HEK293 (cell line): ENCODE measurements at regions not wholly inside any gene's neighbourhood (a gene's known extent, or its start where the extent isn't known, plus 50 kb on each side); places are given as distances from the start of the nearest gene placed in this dataset.
"Not testable (repeated sequence)": the region's sequence is repeated elsewhere in the genome, so short reads cannot be mapped to it uniquely, and the experiment has no call there.

Source experiments
- CTCF ChIA-PET: fragments of 350-600 bp; formaldehyde crosslinking; extraction: SDS; loops from one replicate; lab custom pipeline; 2021; ENCODE audit warnings: antibody characterized with exemption; lab: Yijun Ruan, JAX
- POLR2A ChIA-PET: fragments of 300-600 bp; formaldehyde crosslinking; extraction: SDS; loops from one replicate; lab custom pipeline; 2020; ENCODE audit warnings: antibody characterized with exemption, inconsistent platforms; lab: Yijun Ruan, JAX
- H3K27ac ChIP-seq: fragments of 200-500 bp; sonication (Bioruptor generic); 2 replicates; pipeline ENCODE4 v1.5.1; 2014; ENCODE audit warnings: low read depth, low read length, control low read depth, inconsistent platforms; ENCODE audit errors: extremely low read depth
- H3K36me3 ChIP-seq, 2 experiments: fragments of 200-500 bp in 1 of 2; sonication (Bioruptor generic) in 1 of 2; 1 replicate in 1 of 2; 2 replicates in 1 of 2; pipeline ENCODE4 v1.5.1; 2014 to 2017; ENCODE audit warnings: inconsistent platforms in 2 of 2, low read length in 2 of 2; ENCODE audit not compliant: control insufficient read depth in 2 of 2, insufficient read depth in 1 of 2
- H3K4me1 ChIP-seq: fragments of 200-500 bp; sonication (Bioruptor generic); 2 replicates; pipeline ENCODE4 v1.5.1; 2014; ENCODE audit warnings: mild to moderate bottlenecking, low read length, inconsistent platforms; ENCODE audit not compliant: control insufficient read depth, insufficient read depth
- H3K4me3 ChIP-seq: 2 replicates; pipeline ENCODE4 v1.5.1; 2011; ENCODE audit warnings: low read depth, mild to moderate bottlenecking, control low read depth, low read length, moderate library complexity
- H3K9me3 ChIP-seq: fragments of 200-500 bp; sonication (Bioruptor generic); 2 replicates; pipeline ENCODE4 v1.5.1; 2014; ENCODE audit warnings: low read depth, low read length, inconsistent platforms; ENCODE audit not compliant: control insufficient read depth, insufficient read depth
- EGR2 ChIP-seq: fragments of 450-650 bp; formaldehyde crosslinking; IDR thresholded peaks from 2 replicates; pipeline ENCODE4 v1.5.1; 2016; ENCODE audit warnings: low read depth, missing biosample characterization, missing genetic modification characterization
- GLIS2 ChIP-seq: fragments of 450-650 bp; formaldehyde crosslinking; IDR thresholded peaks from 2 replicates; pipeline ENCODE4 v1.5.1; 2016; ENCODE audit warnings: missing biosample characterization, missing genetic modification characterization
- IKZF3 ChIP-seq: fragments of 450-650 bp; IDR thresholded peaks from 2 replicates; pipeline ENCODE4 v1.5.0; 2018; ENCODE audit warnings: missing biosample characterization, mild to moderate bottlenecking, missing genetic modification characterization, moderate library complexity
- OVOL3 ChIP-seq: fragments of 450-650 bp; formaldehyde crosslinking; IDR thresholded peaks from 2 replicates; pipeline ENCODE4 v1.5.1; 2016; ENCODE audit warnings: missing biosample characterization, missing genetic modification characterization
- PRDM1 ChIP-seq: fragments of 450-650 bp; formaldehyde crosslinking; IDR thresholded peaks from 2 replicates; pipeline ENCODE4; 2016; ENCODE audit warnings: missing biosample characterization, missing genetic modification characterization
- ZBTB21 ChIP-seq: fragments of 450-650 bp; formaldehyde crosslinking; IDR thresholded peaks from 2 replicates; pipeline ENCODE4 v1.5.1; 2017; ENCODE audit warnings: missing biosample characterization, missing genetic modification characterization
- ZFP41 ChIP-seq: fragments of 450-650 bp; formaldehyde crosslinking; IDR thresholded peaks from 2 replicates; pipeline ENCODE4 v1.5.1; 2016; ENCODE audit warnings: missing biosample characterization, missing genetic modification characterization, borderline replicate concordance
- ZNF10 ChIP-seq: fragments of 450-650 bp; formaldehyde crosslinking; IDR thresholded peaks from 2 replicates; pipeline ENCODE4 v1.5.1; 2017; ENCODE audit warnings: missing biosample characterization, missing genetic modification characterization
- ZNF223 ChIP-seq: fragments of 450-650 bp; formaldehyde crosslinking; IDR thresholded peaks from 2 replicates; pipeline ENCODE4 v1.5.1; 2016; ENCODE audit warnings: missing biosample characterization, missing genetic modification characterization
- ZNF266 ChIP-seq: fragments of 450-650 bp; formaldehyde crosslinking; IDR thresholded peaks from 2 replicates; pipeline ENCODE4 v1.5.1; 2016; ENCODE audit warnings: missing biosample characterization, missing genetic modification characterization, low read depth
- ZNF311 ChIP-seq: fragments of 450-650 bp; formaldehyde crosslinking; IDR thresholded peaks from 2 replicates; pipeline ENCODE4 v1.5.1; 2017; ENCODE audit warnings: missing biosample characterization, missing genetic modification characterization, borderline replicate concordance
- ZNF37A ChIP-seq: fragments of 450-650 bp; IDR thresholded peaks from 2 replicates; pipeline ENCODE4 v1.5.1; 2018; ENCODE audit warnings: missing biosample characterization, missing genetic modification characterization
- ZNF521 ChIP-seq: fragments of 450-650 bp; formaldehyde crosslinking; IDR thresholded peaks from 2 replicates; pipeline ENCODE4 v1.5.1; 2017; ENCODE audit warnings: missing biosample characterization, mild to moderate bottlenecking, missing genetic modification characterization
- ZNF529 ChIP-seq: fragments of 450-650 bp; formaldehyde crosslinking; IDR thresholded peaks from 2 replicates; pipeline ENCODE4 v1.5.1; 2017; ENCODE audit warnings: missing genetic modification characterization, missing biosample characterization; ENCODE audit not compliant: insufficient replicate concordance
- ZNF571 ChIP-seq: fragments of 450-650 bp; formaldehyde crosslinking; IDR thresholded peaks from 2 replicates; pipeline ENCODE4 v1.5.0; 2017; ENCODE audit warnings: missing biosample characterization, missing genetic modification characterization
- ZNF596 ChIP-seq: fragments of 450-650 bp; IDR thresholded peaks from 2 replicates; pipeline ENCODE4 v1.5.0; 2018; ENCODE audit warnings: missing biosample characterization, mild to moderate bottlenecking, missing genetic modification characterization, moderate library complexity
- ZNF747 ChIP-seq: fragments of 450-650 bp; formaldehyde crosslinking; IDR thresholded peaks from 2 replicates; pipeline ENCODE4 v1.5.1; 2016; ENCODE audit warnings: missing biosample characterization, missing genetic modification characterization
- ZSCAN16 ChIP-seq: fragments of 450-650 bp; formaldehyde crosslinking; IDR thresholded peaks from 2 replicates; pipeline ENCODE4 v1.5.1; 2016; ENCODE audit warnings: missing biosample characterization, missing genetic modification characterization
- TF ChIP-seq, protein P1 (sequence below): fragments of 450-650 bp; formaldehyde crosslinking; IDR thresholded peaks from 2 replicates; pipeline ENCODE4 v1.5.1; 2016; ENCODE audit warnings: missing biosample characterization, missing genetic modification characterization, low read depth
- TF ChIP-seq, protein P2 (sequence below): fragments of 450-650 bp; formaldehyde crosslinking; IDR thresholded peaks from 2 replicates; pipeline ENCODE4 v1.5.1; 2017; ENCODE audit warnings: missing biosample characterization, mild to moderate bottlenecking, missing genetic modification characterization, moderate library complexity
- TF ChIP-seq, protein P3 (sequence below): fragments of 450-650 bp; formaldehyde crosslinking; IDR thresholded peaks from 2 replicates; pipeline ENCODE4 v1.5.1; 2017; ENCODE audit warnings: missing biosample characterization, missing genetic modification characterization
- TF ChIP-seq, protein P4 (sequence below): fragments of 450-650 bp; formaldehyde crosslinking; IDR thresholded peaks from 2 replicates; pipeline ENCODE4 v1.5.1; 2016; ENCODE audit warnings: missing biosample characterization, missing genetic modification characterization
- TF ChIP-seq, protein P5 (sequence below): fragments of 450-650 bp; formaldehyde crosslinking; IDR thresholded peaks from 2 replicates; pipeline ENCODE4 v1.5.1; 2016; ENCODE audit warnings: missing biosample characterization, missing genetic modification characterization

DNA sequence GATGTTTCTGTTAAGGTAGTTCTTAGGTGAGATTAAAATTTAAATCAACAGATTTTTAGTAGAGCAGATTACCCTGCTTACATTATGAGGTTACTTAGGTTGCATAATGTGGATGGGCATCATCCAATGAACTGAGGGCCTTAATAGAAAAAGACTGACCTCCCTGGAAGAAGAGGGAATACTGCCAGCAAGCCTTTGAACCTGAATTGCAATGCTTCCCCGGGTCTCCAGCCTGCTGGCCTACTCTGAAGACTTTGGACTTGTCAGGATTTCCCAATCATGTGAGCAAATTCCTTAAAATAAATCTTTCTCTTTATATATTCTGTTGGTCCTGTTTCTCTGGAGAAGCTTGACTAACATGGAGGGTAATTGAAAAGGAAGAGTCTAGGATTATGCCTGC lies 542.1 kb upstream of the ARRDC3 start:
- Histone ChIP-seq H3K27ac (no peak overlapping the region), H3K4me3 (no peak overlapping the region), H3K4me1 (no peaks in the 10 kb centered on the region), H3K36me3 (no peaks in the 10 kb centered on the region), H3K9me3 (no peaks in the 10 kb centered on the region)
- ChIA-PET POLR2A (no interaction called here), CTCF (no interaction called here)
- no peak for TF ChIP-seq ZNF37A (tag by site-specific recombination)
- TF ChIP-seq, protein P1, sequence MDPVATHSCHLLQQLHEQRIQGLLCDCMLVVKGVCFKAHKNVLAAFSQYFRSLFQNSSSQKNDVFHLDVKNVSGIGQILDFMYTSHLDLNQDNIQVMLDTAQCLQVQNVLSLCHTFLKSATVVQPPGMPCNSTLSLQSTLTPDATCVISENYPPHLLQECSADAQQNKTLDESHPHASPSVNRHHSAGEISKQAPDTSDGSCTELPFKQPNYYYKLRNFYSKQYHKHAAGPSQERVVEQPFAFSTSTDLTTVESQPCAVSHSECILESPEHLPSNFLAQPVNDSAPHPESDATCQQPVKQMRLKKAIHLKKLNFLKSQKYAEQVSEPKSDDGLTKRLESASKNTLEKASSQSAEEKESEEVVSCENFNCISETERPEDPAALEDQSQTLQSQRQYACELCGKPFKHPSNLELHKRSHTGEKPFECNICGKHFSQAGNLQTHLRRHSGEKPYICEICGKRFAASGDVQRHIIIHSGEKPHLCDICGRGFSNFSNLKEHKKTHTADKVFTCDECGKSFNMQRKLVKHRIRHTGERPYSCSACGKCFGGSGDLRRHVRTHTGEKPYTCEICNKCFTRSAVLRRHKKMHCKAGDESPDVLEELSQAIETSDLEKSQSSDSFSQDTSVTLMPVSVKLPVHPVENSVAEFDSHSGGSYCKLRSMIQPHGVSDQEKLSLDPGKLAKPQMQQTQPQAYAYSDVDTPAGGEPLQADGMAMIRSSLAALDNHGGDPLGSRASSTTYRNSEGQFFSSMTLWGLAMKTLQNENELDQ, result no peak
- TF ChIP-seq, protein P2, sequence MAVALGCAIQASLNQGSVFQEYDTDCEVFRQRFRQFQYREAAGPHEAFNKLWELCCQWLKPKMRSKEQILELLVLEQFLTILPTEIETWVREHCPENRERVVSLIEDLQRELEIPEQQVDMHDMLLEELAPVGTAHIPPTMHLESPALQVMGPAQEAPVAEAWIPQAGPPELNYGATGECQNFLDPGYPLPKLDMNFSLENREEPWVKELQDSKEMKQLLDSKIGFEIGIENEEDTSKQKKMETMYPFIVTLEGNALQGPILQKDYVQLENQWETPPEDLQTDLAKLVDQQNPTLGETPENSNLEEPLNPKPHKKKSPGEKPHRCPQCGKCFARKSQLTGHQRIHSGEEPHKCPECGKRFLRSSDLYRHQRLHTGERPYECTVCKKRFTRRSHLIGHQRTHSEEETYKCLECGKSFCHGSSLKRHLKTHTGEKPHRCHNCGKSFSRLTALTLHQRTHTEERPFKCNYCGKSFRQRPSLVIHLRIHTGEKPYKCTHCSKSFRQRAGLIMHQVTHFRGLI, result no peak
- no peak for TF ChIP-seq ZBTB21 (tag by site-specific recombination)
- no peak for TF ChIP-seq ZFP41 (tag by site-specific recombination)
- TF ChIP-seq IKZF3 (tag by site-specific recombination), result no peak
- TF ChIP-seq, protein P3, sequence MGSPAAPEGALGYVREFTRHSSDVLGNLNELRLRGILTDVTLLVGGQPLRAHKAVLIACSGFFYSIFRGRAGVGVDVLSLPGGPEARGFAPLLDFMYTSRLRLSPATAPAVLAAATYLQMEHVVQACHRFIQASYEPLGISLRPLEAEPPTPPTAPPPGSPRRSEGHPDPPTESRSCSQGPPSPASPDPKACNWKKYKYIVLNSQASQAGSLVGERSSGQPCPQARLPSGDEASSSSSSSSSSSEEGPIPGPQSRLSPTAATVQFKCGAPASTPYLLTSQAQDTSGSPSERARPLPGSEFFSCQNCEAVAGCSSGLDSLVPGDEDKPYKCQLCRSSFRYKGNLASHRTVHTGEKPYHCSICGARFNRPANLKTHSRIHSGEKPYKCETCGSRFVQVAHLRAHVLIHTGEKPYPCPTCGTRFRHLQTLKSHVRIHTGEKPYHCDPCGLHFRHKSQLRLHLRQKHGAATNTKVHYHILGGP (tag by site-specific recombination), result no peak
- TF ChIP-seq ZNF747 (tag by site-specific recombination), result no peak
- no peak for TF ChIP-seq ZSCAN16
- TF ChIP-seq, protein P4, sequence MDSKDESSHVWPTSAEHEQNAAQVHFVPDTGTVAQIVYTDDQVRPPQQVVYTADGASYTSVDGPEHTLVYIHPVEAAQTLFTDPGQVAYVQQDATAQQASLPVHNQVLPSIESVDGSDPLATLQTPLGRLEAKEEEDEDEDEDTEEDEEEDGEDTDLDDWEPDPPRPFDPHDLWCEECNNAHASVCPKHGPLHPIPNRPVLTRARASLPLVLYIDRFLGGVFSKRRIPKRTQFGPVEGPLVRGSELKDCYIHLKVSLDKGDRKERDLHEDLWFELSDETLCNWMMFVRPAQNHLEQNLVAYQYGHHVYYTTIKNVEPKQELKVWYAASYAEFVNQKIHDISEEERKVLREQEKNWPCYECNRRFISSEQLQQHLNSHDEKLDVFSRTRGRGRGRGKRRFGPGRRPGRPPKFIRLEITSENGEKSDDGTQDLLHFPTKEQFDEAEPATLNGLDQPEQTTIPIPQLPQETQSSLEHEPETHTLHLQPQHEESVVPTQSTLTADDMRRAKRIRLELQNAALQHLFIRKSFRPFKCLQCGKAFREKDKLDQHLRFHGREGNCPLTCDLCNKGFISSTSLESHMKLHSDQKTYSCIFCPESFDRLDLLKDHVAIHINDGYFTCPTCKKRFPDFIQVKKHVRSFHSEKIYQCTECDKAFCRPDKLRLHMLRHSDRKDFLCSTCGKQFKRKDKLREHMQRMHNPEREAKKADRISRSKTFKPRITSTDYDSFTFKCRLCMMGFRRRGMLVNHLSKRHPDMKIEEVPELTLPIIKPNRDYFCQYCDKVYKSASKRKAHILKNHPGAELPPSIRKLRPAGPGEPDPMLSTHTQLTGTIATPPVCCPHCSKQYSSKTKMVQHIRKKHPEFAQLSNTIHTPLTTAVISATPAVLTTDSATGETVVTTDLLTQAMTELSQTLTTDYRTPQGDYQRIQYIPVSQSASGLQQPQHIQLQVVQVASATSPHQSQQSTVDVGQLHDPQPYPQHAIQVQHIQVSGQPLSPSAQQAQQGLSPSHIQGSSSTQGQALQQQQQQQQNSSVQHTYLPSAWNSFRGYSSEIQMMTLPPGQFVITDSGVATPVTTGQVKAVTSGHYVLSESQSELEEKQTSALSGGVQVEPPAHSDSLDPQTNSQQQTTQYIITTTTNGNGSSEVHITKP (tag by site-specific recombination), result no peak

DNA sequence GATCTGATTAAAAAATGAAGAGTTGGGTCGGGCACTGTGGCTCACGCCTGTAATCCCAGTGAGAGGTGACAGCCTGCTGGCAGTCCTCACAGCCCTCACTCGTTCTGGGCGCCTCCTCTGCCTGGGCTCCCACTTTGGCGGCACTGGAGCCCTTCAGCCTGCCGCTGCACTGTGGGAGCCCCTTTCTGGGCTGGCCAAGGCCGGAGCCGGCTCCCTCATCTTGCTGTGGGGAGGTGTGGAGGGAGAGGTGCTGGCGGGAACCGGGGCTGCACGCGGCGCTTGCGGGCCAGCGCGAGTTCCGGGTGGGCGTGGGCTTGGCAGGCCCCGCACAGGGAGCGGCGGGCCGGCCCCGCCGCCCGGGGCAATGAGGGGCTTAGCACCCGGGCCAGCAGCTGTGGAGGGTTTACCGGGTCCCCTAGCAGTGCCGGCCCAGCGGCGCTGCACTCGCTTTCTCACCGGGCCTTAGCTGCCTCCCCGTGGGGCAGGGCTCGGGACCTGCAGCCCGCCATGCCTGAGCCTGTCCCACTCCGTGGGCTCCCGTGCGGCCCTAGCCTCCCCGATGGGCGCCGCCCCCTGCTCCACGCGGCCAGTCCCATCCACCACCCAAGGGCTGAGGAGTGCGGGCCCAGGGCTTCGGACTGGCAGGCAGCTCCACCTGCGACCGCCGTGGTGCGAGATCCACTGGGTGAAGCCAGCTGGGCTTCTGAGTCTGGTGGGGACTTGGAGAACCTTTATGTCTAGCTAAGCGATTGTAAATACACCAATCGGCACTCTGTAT lies 534.1 kb upstream of the ARRDC3 start:
- H3K4me1 ChIP-seq, H3K9me3 ChIP-seq, H3K27ac ChIP-seq, H3K4me3 ChIP-seq, H3K36me3 ChIP-seq, CTCF ChIA-PET, POLR2A ChIA-PET: not testable (repeated sequence)

DNA sequence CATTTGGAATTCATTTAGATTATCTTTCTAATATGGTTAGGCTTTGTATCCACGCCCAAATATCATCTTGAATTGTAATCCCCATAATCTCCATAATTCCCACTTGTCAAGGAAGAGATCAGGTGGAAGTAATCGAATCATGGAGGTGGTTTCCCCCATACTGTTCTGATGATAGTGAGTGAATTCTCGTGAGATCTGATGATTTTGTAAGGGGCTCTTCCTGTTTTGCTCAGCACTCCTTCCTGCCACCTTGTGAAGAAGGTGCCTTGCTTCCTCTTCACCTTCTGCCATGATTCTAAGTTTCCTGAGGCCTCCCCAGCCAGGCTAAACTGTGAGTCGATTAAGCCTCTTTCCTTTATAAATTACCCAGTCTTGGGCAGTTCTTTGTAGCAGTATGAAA lies 527.5 kb upstream of the ARRDC3 start:
- CTCF ChIA-PET, result interaction anchor here (0.6 kb wide), 2 partner anchors 284 to 651 kb away, joined by 3 read pairs; no protein-coding TSS in a partner anchor
- TF ChIP-seq ZNF571 (no peak), ZNF223 (tag by site-specific recombination) (no peak), EGR2 (tag by site-specific recombination) (no peak), GLIS2 (no peak), ZNF596 (tag by site-specific recombination) (no peak), ZNF529 (no peak), ZNF311 (tag by site-specific recombination) (no peak), ZNF521 (tag by site-specific recombination) (no peak), PRDM1 (tag by site-specific recombination) (no peak), OVOL3 (tag by site-specific recombination) (no peak), ZNF10 (tag by site-specific recombination) (no peak), ZNF266 (no peak)
- TF ChIP-seq, protein P5, sequence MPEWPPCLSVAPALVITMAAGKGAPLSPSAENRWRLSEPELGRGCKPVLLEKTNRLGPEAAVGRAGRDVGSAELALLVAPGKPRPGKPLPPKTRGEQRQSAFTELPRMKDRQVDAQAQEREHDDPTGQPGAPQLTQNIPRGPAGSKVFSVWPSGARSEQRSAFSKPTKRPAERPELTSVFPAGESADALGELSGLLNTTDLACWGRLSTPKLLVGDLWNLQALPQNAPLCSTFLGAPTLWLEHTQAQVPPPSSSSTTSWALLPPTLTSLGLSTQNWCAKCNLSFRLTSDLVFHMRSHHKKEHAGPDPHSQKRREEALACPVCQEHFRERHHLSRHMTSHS, result no peak

More for the DNA sequence above, 527.5 kb upstream of the ARRDC3 start:
- H3K9me3 ChIP-seq, result no peaks in the 10 kb centered on the region
- POLR2A ChIA-PET, result no interaction called here
- no peaks in the 10 kb centered on the region for H3K36me3 ChIP-seq
- no peak overlapping the region for H3K4me3 ChIP-seq
- H3K4me1 ChIP-seq, result no peaks in the 10 kb centered on the region
- H3K27ac ChIP-seq, result no peak overlapping the region
